ENCODE measurements at regions not wholly inside any gene's neighbourhood (a gene's known extent, or its start where the extent isn't known, plus 50 kb on each side); places are given as distances from the start of the nearest gene placed in this dataset.

DNA sequence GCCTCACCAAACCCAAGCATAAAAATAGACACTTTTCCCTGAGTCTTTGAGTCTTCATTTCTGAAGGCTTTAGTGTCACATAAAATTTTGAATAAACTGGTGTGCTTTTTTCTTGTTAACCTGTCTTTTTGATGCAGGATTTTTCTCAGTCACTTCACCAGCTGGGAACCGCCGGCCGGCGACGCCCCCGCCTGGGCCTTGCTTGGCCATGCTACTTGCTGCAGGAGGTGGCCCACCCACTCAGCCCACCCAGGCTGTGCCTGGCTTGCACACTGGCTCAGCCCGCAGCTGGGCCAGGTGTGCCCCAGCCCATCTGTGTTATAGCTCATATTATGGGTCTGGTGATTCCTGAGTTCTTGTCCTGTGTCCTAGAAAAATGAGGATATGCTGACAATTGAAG lies 247.4 kb upstream of the CACNA2D1 start:
- TF ChIP-seq, protein P1, sequence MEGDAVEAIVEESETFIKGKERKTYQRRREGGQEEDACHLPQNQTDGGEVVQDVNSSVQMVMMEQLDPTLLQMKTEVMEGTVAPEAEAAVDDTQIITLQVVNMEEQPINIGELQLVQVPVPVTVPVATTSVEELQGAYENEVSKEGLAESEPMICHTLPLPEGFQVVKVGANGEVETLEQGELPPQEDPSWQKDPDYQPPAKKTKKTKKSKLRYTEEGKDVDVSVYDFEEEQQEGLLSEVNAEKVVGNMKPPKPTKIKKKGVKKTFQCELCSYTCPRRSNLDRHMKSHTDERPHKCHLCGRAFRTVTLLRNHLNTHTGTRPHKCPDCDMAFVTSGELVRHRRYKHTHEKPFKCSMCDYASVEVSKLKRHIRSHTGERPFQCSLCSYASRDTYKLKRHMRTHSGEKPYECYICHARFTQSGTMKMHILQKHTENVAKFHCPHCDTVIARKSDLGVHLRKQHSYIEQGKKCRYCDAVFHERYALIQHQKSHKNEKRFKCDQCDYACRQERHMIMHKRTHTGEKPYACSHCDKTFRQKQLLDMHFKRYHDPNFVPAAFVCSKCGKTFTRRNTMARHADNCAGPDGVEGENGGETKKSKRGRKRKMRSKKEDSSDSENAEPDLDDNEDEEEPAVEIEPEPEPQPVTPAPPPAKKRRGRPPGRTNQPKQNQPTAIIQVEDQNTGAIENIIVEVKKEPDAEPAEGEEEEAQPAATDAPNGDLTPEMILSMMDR (IDR thresholded peaks at IDR 0.05), result no peak
- H3K36me3 ChIP-seq, result no peaks in the 10 kb centered on the region
- no peaks in the 10 kb centered on the region for H3K4me1 ChIP-seq
- H3K9me3 ChIP-seq, result no peaks in the 10 kb centered on the region
- intact Hi-C loops (cut with DNase I; ENCODE audit: low total_unique reads), result no loop called here
- no peak overlapping the region for H3K4me3 ChIP-seq
- DNase-seq, result no peak
- H3K27me3 ChIP-seq, result no peaks in the 10 kb centered on the region
- no peak overlapping the region for H3K27ac ChIP-seq

DNA sequence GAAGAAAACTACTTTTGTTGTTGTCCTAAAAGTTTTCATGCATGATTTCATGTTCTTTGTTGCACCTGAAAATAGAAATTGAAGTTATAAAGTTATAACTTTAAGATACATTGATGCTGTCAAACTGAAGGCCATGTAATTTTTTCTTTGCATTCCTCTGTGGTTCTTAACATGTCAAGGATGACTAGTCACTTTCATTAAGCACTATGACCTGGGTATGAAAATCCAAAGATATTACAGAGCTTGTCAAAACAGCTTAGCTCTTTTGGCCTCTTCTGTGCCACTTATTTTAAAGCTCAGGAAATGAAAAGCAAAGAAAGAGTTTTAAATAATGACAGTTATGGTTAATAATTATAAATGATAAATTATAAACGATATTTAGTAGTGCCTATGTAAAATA lies 241.6 kb upstream of the CACNA2D1 start:
- TF ChIP-seq, protein P1 (IDR thresholded peaks at IDR 0.05), result no peak
- intact Hi-C loops (cut with DNase I; ENCODE audit: low total_unique reads), result no loop called here
- H3K27me3 ChIP-seq, result no peaks in the 10 kb centered on the region

DNA sequence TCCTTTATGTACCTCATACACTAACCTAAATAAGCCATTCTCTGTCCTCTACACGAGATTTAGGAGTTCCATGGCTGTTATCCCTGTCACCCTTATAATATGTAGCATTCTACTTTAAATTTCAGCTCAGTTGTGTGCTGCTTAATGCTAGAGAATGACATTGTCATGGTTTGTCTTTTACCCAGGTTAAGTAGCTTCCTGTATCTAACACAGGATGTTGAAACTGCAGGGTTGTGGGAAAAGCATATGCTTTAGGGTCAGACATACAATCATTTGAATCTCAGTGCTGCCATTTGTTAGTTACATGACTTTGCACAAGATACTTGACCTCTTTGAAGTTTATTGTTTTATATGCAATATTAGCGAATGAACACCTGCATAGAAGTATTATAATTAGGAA lies 235.1 kb upstream of the CACNA2D1 start:
- Histone ChIP-seq H3K9me3 (no peaks in the 10 kb centered on the region), H3K4me3 (no peak overlapping the region), H3K36me3 (no peaks in the 10 kb centered on the region), H3K4me1 (no peaks in the 10 kb centered on the region), H3K27ac (no peak overlapping the region), H3K27me3 (no peaks in the 10 kb centered on the region)
- intact Hi-C loops (cut with DNase I; ENCODE audit: low total_unique reads), result no loop called here
- TF ChIP-seq, protein P1 (IDR thresholded peaks at IDR 0.05), result no peak
- no peak for DNase-seq

More for the DNA sequence above, 241.6 kb upstream of the CACNA2D1 start:
- H3K4me1 ChIP-seq, result no peaks in the 10 kb centered on the region
- no peaks in the 10 kb centered on the region for H3K36me3 ChIP-seq
- no peak for DNase-seq
- no peak overlapping the region for H3K27ac ChIP-seq
- no peaks in the 10 kb centered on the region for H3K9me3 ChIP-seq
- H3K4me3 ChIP-seq, result no peak overlapping the region

DNA sequence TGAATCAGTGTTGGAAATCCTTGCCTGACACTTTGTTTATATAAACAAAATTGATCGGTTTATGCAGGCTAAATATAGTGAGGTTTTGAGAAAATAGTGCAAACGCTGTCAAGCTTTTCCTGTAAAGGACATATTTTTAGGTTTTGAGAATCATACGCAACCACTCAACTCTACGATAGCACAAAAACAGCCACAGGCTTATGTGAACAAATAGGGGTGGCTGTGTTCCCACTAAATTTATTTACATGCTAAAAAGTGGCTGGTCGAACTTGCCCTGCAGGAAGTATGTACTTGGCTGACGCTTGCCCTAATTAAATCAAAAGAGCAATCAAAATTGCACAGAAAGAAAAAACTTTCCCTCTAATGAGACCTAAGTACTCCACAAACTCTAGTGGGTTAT lies 234.7 kb upstream of the CACNA2D1 start:
- Histone ChIP-seq H3K9me3 (no peaks in the 10 kb centered on the region), H3K4me3 (no peak overlapping the region), H3K4me1 (no peaks in the 10 kb centered on the region), H3K36me3 (no peaks in the 10 kb centered on the region), H3K27me3 (no peaks in the 10 kb centered on the region), H3K27ac (no peak overlapping the region)
- DNase-seq, result no peak
- TF ChIP-seq, protein P1 (IDR thresholded peaks at IDR 0.05), result no peak
- intact Hi-C loops (cut with DNase I; ENCODE audit: low total_unique reads), result no loop called here

DNA sequence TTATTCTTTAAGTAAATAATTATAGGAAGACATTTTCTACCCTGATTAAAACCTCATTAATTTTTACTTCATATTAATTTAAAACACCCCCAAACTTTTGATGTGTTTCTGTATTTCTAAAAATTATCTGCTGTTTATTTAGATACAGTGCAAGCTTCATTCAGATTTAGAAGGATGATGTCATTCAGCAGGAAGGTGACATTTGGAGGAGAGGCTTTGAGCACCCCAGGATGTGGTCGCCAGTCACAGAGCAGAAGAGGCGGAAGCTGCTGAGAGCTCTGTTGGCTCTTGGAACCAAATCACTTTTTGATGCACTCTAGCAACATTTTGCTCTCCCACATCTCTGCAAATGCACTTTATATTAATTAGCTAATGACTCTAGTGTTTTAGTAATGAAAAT lies 233.9 kb upstream of the CACNA2D1 start:
- TF ChIP-seq, protein P1 (IDR thresholded peaks at IDR 0.05), result no peak
- Histone ChIP-seq H3K4me1 (no peaks in the 10 kb centered on the region), H3K27ac (no peak overlapping the region), H3K27me3 (no peaks in the 10 kb centered on the region), H3K4me3 (no peak overlapping the region), H3K36me3 (no peaks in the 10 kb centered on the region), H3K9me3 (no peaks in the 10 kb centered on the region)
- intact Hi-C loops (cut with DNase I; ENCODE audit: low total_unique reads), result no loop called here
- DNase-seq, result no peak

DNA sequence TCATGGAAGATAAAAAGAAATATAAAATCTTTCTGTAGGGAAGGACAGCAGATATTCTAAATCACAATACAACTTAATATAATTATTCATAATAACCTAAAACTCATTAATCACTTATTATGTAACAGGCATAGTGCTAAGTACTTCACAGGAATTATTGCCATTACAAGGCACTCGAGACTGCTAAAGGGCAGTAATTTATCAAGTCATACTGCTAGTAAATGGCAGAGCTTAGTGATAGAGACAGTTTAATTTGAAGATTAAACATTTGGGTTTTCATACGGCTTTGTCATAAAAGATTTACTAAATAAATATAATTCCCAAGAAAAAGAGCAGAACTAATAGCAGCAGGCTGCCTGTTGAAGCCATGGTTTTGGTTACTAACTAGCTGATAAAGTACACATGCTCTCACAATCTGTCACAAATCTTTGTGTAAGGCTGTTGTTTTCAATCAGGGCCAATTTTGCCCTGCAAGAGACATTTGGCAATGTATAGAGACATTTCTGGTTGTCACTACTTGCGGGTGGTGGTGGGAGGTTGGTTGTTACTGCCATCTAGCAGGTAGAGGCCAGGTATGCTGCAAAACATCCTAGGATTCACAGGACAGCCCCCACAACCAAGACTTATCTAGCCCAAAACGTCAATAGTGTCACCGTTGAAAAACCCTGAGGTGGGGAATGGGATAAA lies 233.3 kb upstream of the CACNA2D1 start:
- Histone ChIP-seq H3K36me3 (no peaks in the 10 kb centered on the region), H3K27me3 (no peaks in the 10 kb centered on the region), H3K27ac (no peak overlapping the region), H3K9me3 (no peaks in the 10 kb centered on the region), H3K4me3 (no peak overlapping the region), H3K4me1 (no peaks in the 10 kb centered on the region)
- intact Hi-C loops (cut with DNase I; ENCODE audit: low total_unique reads), result no loop called here
- TF ChIP-seq, protein P1 (IDR thresholded peaks at IDR 0.05), result no peak
- no peak for DNase-seq

All from tibial artery (tissue), 4 donors.